Caco-2 (cell line): ENCODE measurements at regions not wholly inside any gene's neighbourhood (a gene's known extent, or its start where the extent isn't known, plus 50 kb on each side); places are given as distances from the start of the nearest gene placed in this dataset.
A peak's percentile ranks its signal among the peaks of the same experiment; 100 is the strongest.

Experiments used
- BruUV-seq: library from RNA; stranded (reverse); fragments of 400-500 nt; replicated peaks from 2 replicates; lab custom pipeline; 2021; lab: Mats Ljungman, UMichigan
- CTCF ChIA-PET: fragments of 300-600 bp; sonication (Branson Sonifier 250); formaldehyde crosslinking; loops from one replicate; lab custom pipeline; 2022; ENCODE audit warnings: antibody characterized with exemption; lab: Charles Lee
- POLR2A ChIA-PET: fragments of 300-600 bp; sonication (Branson Sonifier 250); formaldehyde crosslinking; loops from one replicate; lab custom pipeline; 2022; ENCODE audit warnings: antibody characterized with exemption; lab: Charles Lee
- DNase-seq, 2 experiments: peaks; one replicate each; pipeline versions ENCODE4 v3.0.0 to v3.0.0-alpha.2; 2020 to 2022
- H3K27me3 ChIP-seq: replicated peaks from 2 replicates; pipeline ENCODE4 v1.6.0; 2011; ENCODE audit warnings: low read length; ENCODE audit not compliant: control insufficient read depth, insufficient read depth
- H3K36me3 ChIP-seq: 2 replicates; pipeline ENCODE4 v1.5.1; 2011; ENCODE audit warnings: low read length; ENCODE audit not compliant: control insufficient read depth, insufficient read depth
- H3K4me1 ChIP-seq: fragments of 250-450 bp; sonication (Bioruptor Pico); 2 replicates; pipeline ENCODE4 v1.5.1; 2020; ENCODE audit warnings: mild to moderate bottlenecking
- H3K4me3 ChIP-seq: 2 replicates; pipeline ENCODE4 v1.5.1; 2011; ENCODE audit warnings: low read depth, mild to moderate bottlenecking, control low read depth, low read length
- H3K9me3 ChIP-seq: fragments of 250-450 bp; sonication (Bioruptor Pico); 2 replicates; pipeline ENCODE4 v1.5.1; 2020; ENCODE audit warnings: mild to moderate bottlenecking, moderate library complexity
- H3K27ac Mint-ChIP-seq: one replicate; pipeline ENCODE4 v1.8.0; 2022; ENCODE audit warnings: mixed read lengths; ENCODE audit not compliant: unreplicated experiment
- H3K27me3 Mint-ChIP-seq: one replicate; pipeline ENCODE4 v1.8.0; 2022; ENCODE audit warnings: mixed read lengths; ENCODE audit not compliant: insufficient read depth, unreplicated experiment
- H3K36me3 Mint-ChIP-seq: one replicate; pipeline ENCODE4 v1.8.0; 2022; ENCODE audit warnings: mild to moderate bottlenecking, mixed read lengths; ENCODE audit not compliant: insufficient read depth, unreplicated experiment
- H3K4me1 Mint-ChIP-seq: one replicate; pipeline ENCODE4 v1.8.0; 2022; ENCODE audit warnings: low read depth, mixed read lengths; ENCODE audit not compliant: unreplicated experiment
- H3K4me3 Mint-ChIP-seq: one replicate; pipeline ENCODE4 v1.8.0; 2022; ENCODE audit warnings: mild to moderate bottlenecking, moderate library complexity, mixed read lengths; ENCODE audit not compliant: unreplicated experiment
- H3K9me3 Mint-ChIP-seq: one replicate; pipeline ENCODE4 v1.8.0; 2022; ENCODE audit warnings: mixed read lengths; ENCODE audit not compliant: unreplicated experiment
- intact Hi-C: fragments of 100-400 bp; cut with micrococcal nuclease; formaldehyde crosslinking; loops from one replicate; pipeline ENCODE4 v1.10.0; 2022; ENCODE audit not compliant: unreplicated experiment
- TF ChIP-seq, protein P1 (sequence below), 2 experiments: fragments of 200-600 bp in 1 of 2; IDR thresholded peaks; 1 replicate in 1 of 2; 2 replicates in 1 of 2; pipeline versions ENCODE4 v1.5.1 to v1.8.0; 2011 to 2022; ENCODE audit warnings: antibody characterized with exemption in 1 of 2, control low read depth in 1 of 2, inconsistent platforms in 1 of 2, low read depth in 1 of 2, low read length in 1 of 2, mild to moderate bottlenecking in 1 of 2, moderate library complexity in 1 of 2; ENCODE audit not compliant: insufficient read depth in 1 of 2, severe bottlenecking in 1 of 2, unreplicated experiment in 1 of 2

DNA sequence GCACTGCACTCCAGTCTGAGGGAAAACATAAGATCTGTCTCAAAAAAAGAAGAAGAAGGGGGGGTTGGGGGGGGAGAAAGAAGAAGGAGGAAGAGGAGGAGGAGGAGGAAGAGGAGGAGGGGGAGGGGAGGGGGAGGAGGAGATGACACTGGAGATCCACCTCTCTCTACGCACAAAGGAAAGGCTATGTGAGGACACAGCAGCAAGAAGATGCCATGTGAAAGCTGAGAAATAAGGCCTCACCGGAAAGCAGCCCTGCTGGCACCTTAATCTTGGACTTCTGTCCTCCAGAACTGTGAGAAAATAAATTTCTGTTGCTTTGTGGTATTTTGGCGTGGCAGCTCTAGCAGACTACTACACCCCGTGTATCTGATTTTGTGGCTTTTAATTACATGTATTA, 477.9 kb downstream of the MED13L start:
- Histone ChIP-seq H3K4me3 (no peak overlapping the region), H3K9me3 (no peaks in the 10 kb centered on the region), H3K4me1 (0 out of 2 replicates have a peak, but pooled peaks cover under 1% of the 10 kb centered on the region), H3K36me3 (no peaks in the 10 kb centered on the region), H3K27me3 (no peaks in the 10 kb centered on the region)
- no TSS peak for BruUV-seq
- Mint-ChIP-seq H3K4me3 (no peak overlapping the region), H3K4me1 (peaks cover under 1% of the 10 kb centered on the region), H3K36me3 (no peaks in the 10 kb centered on the region), H3K27me3 (peaks cover 4% of the 10 kb centered on the region), H3K27ac (no peak overlapping the region), H3K9me3 (no peaks in the 10 kb centered on the region)
- intact Hi-C loops, result no loop called here
- DNase-seq, result no peak
- POLR2A ChIA-PET, result no interaction called here
- TF ChIP-seq, protein P1, sequence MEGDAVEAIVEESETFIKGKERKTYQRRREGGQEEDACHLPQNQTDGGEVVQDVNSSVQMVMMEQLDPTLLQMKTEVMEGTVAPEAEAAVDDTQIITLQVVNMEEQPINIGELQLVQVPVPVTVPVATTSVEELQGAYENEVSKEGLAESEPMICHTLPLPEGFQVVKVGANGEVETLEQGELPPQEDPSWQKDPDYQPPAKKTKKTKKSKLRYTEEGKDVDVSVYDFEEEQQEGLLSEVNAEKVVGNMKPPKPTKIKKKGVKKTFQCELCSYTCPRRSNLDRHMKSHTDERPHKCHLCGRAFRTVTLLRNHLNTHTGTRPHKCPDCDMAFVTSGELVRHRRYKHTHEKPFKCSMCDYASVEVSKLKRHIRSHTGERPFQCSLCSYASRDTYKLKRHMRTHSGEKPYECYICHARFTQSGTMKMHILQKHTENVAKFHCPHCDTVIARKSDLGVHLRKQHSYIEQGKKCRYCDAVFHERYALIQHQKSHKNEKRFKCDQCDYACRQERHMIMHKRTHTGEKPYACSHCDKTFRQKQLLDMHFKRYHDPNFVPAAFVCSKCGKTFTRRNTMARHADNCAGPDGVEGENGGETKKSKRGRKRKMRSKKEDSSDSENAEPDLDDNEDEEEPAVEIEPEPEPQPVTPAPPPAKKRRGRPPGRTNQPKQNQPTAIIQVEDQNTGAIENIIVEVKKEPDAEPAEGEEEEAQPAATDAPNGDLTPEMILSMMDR (IDR thresholded peaks at IDR 0.05; ENCODE audit: insufficient read depth in 1 of 2, low read depth in 1 of 2, low read length in 1 of 2, severe bottlenecking in 1 of 2, unreplicated experiment in 1 of 2), result no peak
- CTCF ChIA-PET, result interaction anchor here (1.1 kb wide), 1 partner anchor 33 kb away, joined by 5 read pairs; no protein-coding TSS in a partner anchor

DNA sequence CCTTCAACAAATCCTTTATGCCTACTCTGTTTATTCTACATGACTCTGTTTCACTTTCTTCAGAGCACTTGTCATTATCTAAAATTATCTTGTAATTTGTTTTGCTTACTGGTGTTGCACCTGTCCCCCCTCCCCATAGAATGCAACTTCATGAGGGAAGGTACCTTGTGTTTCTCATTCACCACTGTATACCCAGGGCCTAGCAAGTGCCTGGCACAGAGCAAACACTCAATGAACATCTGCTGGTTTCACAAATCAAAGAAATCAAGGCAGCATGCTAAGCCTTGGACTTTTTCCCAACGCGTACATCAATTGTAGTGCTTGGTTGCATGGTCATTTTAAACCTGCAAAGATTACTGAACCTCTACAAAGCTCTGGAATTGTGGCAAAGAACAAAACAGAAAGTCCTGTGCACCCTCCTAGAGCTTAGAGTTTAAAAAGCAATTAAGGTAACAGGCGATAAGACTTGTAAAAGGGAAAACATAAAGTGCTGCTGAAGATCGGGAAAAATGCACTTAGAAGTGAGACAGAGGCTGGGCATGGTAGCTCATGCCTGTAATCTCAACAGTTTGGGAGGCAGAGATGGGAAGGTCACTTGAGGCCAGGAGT, 479.1 kb downstream of the MED13L start:
- H3K4me1 Mint-ChIP-seq, result peaks cover 7% of the 10 kb centered on the region
- Histone ChIP-seq H3K36me3 (no peaks in the 10 kb centered on the region), H3K27me3 (no peaks in the 10 kb centered on the region), H3K4me3 (no peak overlapping the region), H3K4me1 (0 out of 2 replicates have a peak, but pooled peaks cover 4% of the 10 kb centered on the region), H3K9me3 (no peaks in the 10 kb centered on the region)
- TF ChIP-seq, protein P1 (IDR thresholded peaks at IDR 0.05; ENCODE audit: insufficient read depth in 1 of 2, low read depth in 1 of 2, low read length in 1 of 2, severe bottlenecking in 1 of 2, unreplicated experiment in 1 of 2), result no peak
- no peak overlapping the region for H3K27ac Mint-ChIP-seq
- no peaks in the 10 kb centered on the region for H3K36me3 Mint-ChIP-seq
- H3K9me3 Mint-ChIP-seq, result no peaks in the 10 kb centered on the region
- BruUV-seq, result no TSS peak
- peaks cover 4% of the 10 kb centered on the region for H3K27me3 Mint-ChIP-seq
- intact Hi-C loops, result no loop called here
- CTCF ChIA-PET, result interaction anchor here (1.1 kb wide), 1 partner anchor 35 kb away, joined by 5 read pairs; no protein-coding TSS in a partner anchor
- POLR2A ChIA-PET, result no interaction called here
- DNase-seq, result no peak
- H3K4me3 Mint-ChIP-seq, result no peak overlapping the region

DNA sequence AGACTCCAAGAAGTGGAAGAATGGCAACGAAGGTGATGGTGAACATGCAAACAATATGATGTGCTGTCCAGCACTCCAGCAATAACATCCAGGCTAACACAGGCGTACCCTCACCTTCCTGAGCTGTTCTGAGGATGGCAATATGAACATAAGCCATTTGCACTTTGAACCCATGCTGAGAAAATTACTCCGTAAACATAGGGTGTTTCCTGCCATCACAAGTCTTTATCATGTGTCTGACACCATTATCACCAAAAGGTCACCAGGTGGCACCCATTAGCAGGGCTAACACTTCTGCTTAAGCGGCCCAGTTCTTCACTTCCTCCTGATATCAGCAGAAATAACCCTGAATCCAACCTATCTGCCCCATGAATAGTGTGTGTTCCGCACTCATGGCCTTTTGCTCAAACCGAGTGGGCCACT, 482.8 kb downstream of the MED13L start:
- Histone ChIP-seq H3K4me3 (no peak overlapping the region), H3K9me3 (no peaks in the 10 kb centered on the region), H3K36me3 (no peaks in the 10 kb centered on the region), H3K4me1 (0 out of 2 replicates have a peak, but pooled peaks cover 4% of the 10 kb centered on the region), H3K27me3 (no peaks in the 10 kb centered on the region)
- H3K9me3 Mint-ChIP-seq, result no peaks in the 10 kb centered on the region
- CTCF ChIA-PET, result no interaction called here
- no peak overlapping the region for H3K4me3 Mint-ChIP-seq
- intact Hi-C loops, result loop anchor here (1.0 to 2.0 kb wide), 2 partner anchors 78 to 123 kb away; no protein-coding TSS in a partner anchor
- BruUV-seq, result no TSS peak
- H3K4me1 Mint-ChIP-seq, result peaks cover 7% of the 10 kb centered on the region
- DNase-seq, result peak; percentile 9 to 32
- POLR2A ChIA-PET, result no interaction called here
- H3K27me3 Mint-ChIP-seq, result peaks cover 11% of the 10 kb centered on the region
- no peak overlapping the region for H3K27ac Mint-ChIP-seq
- TF ChIP-seq, protein P1 (IDR thresholded peaks at IDR 0.05; ENCODE audit: insufficient read depth in 1 of 2, low read depth in 1 of 2, low read length in 1 of 2, severe bottlenecking in 1 of 2, unreplicated experiment in 1 of 2), result no peak
- H3K36me3 Mint-ChIP-seq, result no peaks in the 10 kb centered on the region
